ENCODE measurements at regions not wholly inside any gene's neighbourhood (a gene's known extent, or its start where the extent isn't known, plus 50 kb on each side); places are given as distances from the start of the nearest gene placed in this dataset.
"Not testable (repeated sequence)": the region's sequence is repeated elsewhere in the genome, so short reads cannot be mapped to it uniquely, and the experiment has no call there.

DNA sequence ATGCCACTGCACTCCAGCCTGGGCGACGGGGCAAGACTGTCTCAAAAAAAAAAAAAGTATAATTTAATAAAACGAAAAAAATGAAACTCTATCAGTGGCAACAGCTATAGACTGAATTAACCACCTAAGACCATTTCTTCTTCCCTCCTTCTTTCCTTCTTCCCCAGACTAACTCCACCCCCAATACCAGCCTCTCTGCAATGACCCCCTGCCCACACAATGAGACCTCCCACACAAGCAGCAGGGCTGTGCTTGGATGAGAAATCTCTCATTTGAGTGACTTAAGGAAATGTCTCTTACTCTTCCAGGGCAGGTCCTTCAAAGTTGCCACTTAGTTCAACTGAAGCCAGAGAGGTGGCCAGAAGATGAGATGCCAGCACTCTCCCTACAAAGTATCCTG is 94.5 kb upstream of the SYT6 start:
- H3K9me3 ChIP-seq (ENCODE audit: control insufficient read depth in 1 of 2, insufficient read depth in 1 of 2, low read depth in 1 of 2, low read length in 2 of 2), result no peaks in the 10 kb centered on the region

GRCh38 chr1:114242531-114243210 is 89.0 kb upstream of the SYT6 start:
- H4K20me1 ChIP-seq (ENCODE audit: insufficient read depth); H3K79me2 ChIP-seq (ENCODE audit: insufficient read depth, low read length); CTCF ChIA-PET; H3K9ac ChIP-seq (ENCODE audit: low read length); ATAC-seq; POLR2A ChIA-PET; H3K27ac ChIP-seq (ENCODE audit: low read depth, low read length); H3K4me2 ChIP-seq (ENCODE audit: low read length); H3K9me2 ChIP-seq (ENCODE audit: insufficient read depth); intact Hi-C loops (cut with micrococcal nuclease); H3K36me3 ChIP-seq (ENCODE audit: control insufficient read depth in 1 of 2, insufficient read depth in 2 of 2, low read length in 2 of 2); H2AFZ ChIP-seq (ENCODE audit: low read depth, low read length, poor library complexity, severe bottlenecking); H3K4me1 ChIP-seq (ENCODE audit: control insufficient read depth in 1 of 2, insufficient read depth in 2 of 2, low read length in 2 of 2); BruUV-seq (replicated peaks); DNase-seq (ENCODE audit: low read depth, low spot score); H3K4me3 ChIP-seq (replicated peaks in 1 of 2; ENCODE audit: low read depth in 1 of 2, low read length in 2 of 2); RAD21 ChIA-PET (ENCODE audit: low non-redundant PET in 1 of 2, low total read pairs in 2 of 2, uncharacterized antibody in 2 of 2, unreplicated experiment in 2 of 2); H3K27me3 ChIP-seq (ENCODE audit: insufficient read depth, low read length); H3K9me3 ChIP-seq (ENCODE audit: control insufficient read depth in 1 of 2, insufficient read depth in 1 of 2, low read depth in 1 of 2, low read length in 2 of 2): not testable (repeated sequence)

More for the DNA sequence above, 94.5 kb upstream of the SYT6 start:
- Histone ChIP-seq H3K27ac (ENCODE audit: low read depth, low read length) (no peak overlapping the region), H2AFZ (ENCODE audit: low read depth, low read length, poor library complexity, severe bottlenecking) (no peak overlapping the region), H3K9me2 (ENCODE audit: insufficient read depth) (no peaks in the 10 kb centered on the region), H3K36me3 (ENCODE audit: control insufficient read depth in 1 of 2, insufficient read depth in 2 of 2, low read length in 2 of 2) (no peaks in the 10 kb centered on the region), H3K4me2 (ENCODE audit: low read length) (no peak overlapping the region), H3K9ac (ENCODE audit: low read length) (no peak overlapping the region), H4K20me1 (ENCODE audit: insufficient read depth) (no peaks in the 10 kb centered on the region), H3K4me3 (replicated peaks in 1 of 2; ENCODE audit: low read depth in 1 of 2, low read length in 2 of 2) (no peak overlapping the region), H3K4me1 (ENCODE audit: control insufficient read depth in 1 of 2, insufficient read depth in 2 of 2, low read length in 2 of 2) (no peaks in the 10 kb centered on the region), H3K79me2 (ENCODE audit: insufficient read depth, low read length) (no peaks in the 10 kb centered on the region), H3K27me3 (ENCODE audit: insufficient read depth, low read length) (0 out of 2 replicates have a peak, but pooled peaks cover 5% of the 10 kb centered on the region)
- ChIA-PET CTCF (interaction anchor here (0.6 kb wide), 1 partner anchor 439 kb away, joined by 3 read pairs; no protein-coding TSS in a partner anchor), RAD21 (ENCODE audit: low non-redundant PET in 1 of 2, low total read pairs in 2 of 2, uncharacterized antibody in 2 of 2, unreplicated experiment in 2 of 2) (no interaction called here), POLR2A (no interaction called here)
- DNase-seq (ENCODE audit: low read depth, low spot score) (no peak), ATAC-seq (no peak)
- no TSS peak for BruUV-seq (replicated peaks)
- intact Hi-C loops (cut with micrococcal nuclease), result no loop called here
- TF ChIP-seq, protein P1, sequence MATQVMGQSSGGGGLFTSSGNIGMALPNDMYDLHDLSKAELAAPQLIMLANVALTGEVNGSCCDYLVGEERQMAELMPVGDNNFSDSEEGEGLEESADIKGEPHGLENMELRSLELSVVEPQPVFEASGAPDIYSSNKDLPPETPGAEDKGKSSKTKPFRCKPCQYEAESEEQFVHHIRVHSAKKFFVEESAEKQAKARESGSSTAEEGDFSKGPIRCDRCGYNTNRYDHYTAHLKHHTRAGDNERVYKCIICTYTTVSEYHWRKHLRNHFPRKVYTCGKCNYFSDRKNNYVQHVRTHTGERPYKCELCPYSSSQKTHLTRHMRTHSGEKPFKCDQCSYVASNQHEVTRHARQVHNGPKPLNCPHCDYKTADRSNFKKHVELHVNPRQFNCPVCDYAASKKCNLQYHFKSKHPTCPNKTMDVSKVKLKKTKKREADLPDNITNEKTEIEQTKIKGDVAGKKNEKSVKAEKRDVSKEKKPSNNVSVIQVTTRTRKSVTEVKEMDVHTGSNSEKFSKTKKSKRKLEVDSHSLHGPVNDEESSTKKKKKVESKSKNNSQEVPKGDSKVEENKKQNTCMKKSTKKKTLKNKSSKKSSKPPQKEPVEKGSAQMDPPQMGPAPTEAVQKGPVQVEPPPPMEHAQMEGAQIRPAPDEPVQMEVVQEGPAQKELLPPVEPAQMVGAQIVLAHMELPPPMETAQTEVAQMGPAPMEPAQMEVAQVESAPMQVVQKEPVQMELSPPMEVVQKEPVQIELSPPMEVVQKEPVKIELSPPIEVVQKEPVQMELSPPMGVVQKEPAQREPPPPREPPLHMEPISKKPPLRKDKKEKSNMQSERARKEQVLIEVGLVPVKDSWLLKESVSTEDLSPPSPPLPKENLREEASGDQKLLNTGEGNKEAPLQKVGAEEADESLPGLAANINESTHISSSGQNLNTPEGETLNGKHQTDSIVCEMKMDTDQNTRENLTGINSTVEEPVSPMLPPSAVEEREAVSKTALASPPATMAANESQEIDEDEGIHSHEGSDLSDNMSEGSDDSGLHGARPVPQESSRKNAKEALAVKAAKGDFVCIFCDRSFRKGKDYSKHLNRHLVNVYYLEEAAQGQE (IDR thresholded peaks at IDR 0.05; ENCODE audit: low read depth), result no peak
- no peak for TF ChIP-seq SIN3A (IDR thresholded peaks at IDR 0.05; ENCODE audit: low read depth)
- TF ChIP-seq SP1 (IDR thresholded peaks at IDR 0.05; ENCODE audit: low read depth), result no peak
- no peak for TF ChIP-seq ZNF274 (IDR thresholded peaks at IDR 0.05; ENCODE audit: low read depth, low read length)
- TF ChIP-seq, protein P2, sequence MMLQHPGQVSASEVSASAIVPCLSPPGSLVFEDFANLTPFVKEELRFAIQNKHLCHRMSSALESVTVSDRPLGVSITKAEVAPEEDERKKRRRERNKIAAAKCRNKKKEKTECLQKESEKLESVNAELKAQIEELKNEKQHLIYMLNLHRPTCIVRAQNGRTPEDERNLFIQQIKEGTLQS (IDR thresholded peaks at IDR 0.05), result no peak
- no peak for TF ChIP-seq POLR2A (IDR thresholded peaks at IDR 0.05; ENCODE audit: borderline replicate concordance, extremely low read depth, insufficient read depth, insufficient read length)
- TF ChIP-seq ZFX (IDR thresholded peaks at IDR 0.05), result no peak
- TF ChIP-seq CBX3 (IDR thresholded peaks at IDR 0.05; ENCODE audit: low read depth), result no peak
